Activated CD4-positive, alpha-beta T cell treated with anti-CD3 and anti-CD28 coated beads, Interleukin-2, Interleukin-4, amounts not matched to agents 100 ng/mL and 50 ng/mL, durations not matched to agents 16 hours and 8 hours (primary cell): ENCODE measurements at regions not wholly inside any gene's neighbourhood (a gene's known extent, or its start where the extent isn't known, plus 50 kb on each side); places are given as distances from the start of the nearest gene placed in this dataset.
"Not testable (repeated sequence)": the region's sequence is repeated elsewhere in the genome, so short reads cannot be mapped to it uniquely, and the experiment has no call there.

Experiments used
- DNase-seq: peaks from one replicate; pipeline ENCODE4 v3.0.0-alpha.2; 2020; ENCODE audit warnings: low spot score

DNA sequence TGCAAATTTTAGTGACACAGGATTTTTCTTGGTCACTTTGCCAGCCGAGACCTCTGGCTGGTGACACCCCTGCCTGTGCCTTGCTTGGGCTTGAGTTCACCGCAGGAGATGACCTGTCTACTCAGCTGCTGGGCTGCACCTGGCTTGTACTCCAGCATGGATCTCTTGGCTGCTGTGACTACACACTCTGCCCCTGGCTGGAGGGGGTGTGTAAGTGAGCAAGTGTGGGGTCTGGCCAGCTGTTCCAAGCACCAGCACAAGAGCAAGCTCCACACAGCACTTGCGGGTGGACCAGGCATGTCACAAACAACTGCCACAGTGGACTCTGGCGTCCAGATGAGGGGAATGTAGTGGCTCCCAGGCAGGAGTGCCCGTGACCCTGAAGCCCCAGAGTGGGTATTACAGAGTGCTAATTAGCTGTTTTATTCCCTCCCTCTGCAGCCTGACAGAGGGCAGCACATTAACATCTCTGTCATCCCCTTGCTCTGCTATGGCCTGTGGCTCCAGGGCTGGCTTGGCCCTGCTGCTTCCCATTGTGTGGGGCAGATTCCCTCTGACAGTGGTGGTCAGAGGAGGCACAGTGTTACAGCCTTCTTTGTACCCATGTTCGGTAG, 1387.2 kb downstream of the OLFM4 start:
- DNase-seq: no peak

GRCh38 chr13:54422946-54423345, 1394.3 kb downstream of the OLFM4 start:
- DNase-seq: not testable (repeated sequence)

DNA sequence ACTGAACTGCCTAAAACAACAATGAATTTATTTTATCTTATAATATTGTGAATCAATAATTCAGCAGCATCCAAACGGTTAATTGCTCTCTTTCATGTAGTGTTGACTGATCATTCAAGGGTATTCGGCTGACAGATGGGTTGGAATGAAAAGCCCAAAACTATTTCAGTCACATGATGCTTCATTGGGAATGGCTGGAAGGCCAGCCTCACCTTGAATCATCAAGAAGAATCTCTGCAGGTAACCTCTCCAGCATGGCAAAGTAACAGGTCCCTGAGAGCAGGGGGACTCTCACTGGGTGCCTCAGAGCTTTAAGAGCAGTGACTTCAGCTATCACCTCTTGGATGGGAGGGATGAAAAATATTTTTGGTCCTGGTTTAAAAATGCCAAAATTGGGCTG, 1395.7 kb downstream of the OLFM4 start:
- DNase-seq: no peak

- DNase-seq: no peak
These were observed 1405.0 kb downstream of the OLFM4 start for GRCh38 chr13:54433493-54434206.

DNA sequence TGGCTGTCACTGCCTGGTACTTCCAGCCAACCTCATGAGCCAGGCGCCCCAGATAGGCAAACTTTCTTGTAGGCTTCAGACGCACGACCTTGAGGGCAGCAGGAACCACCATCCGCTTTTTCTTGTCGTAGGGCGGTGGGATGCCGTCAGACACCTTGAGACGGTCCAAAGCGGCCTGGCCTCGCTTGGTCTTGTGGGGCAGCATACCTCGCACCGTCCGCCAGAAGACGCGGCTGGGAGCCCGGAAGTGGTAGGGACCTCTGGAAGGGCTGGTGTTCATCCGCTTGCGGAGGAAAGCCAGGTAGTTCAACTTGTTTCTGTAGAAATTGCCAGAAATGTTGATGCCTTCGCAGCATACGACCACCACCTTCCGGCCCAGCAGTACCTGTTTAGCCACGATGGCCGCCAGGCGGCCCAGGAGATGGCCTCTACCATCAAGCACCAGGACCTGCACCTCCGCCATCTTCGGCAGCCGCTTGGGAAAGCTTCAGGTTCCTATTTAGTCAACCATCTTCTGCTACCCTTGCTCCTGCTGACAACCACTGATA, 1412.3 kb downstream of the OLFM4 start:
- not testable (repeated sequence) for DNase-seq

DNA sequence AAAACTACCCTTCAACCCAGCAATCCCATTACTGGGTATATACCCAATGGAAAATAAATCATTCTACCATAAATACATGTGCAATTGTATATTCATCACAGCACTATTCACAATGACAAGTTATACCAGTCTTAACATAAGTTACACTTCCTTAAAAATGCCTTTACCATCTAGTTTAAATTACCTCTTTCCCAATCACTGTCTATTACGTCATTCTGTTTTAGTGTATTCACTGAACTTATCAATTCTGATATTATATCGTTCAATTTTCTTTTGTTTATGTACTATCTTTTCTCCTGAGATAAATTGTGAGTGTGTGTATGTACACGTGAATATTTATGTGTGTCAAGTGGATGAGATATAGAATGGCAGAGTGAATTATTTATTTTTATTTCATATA, 1416.8 kb downstream of the OLFM4 start:
- no peak for DNase-seq

GRCh38 chr13:54445865-54446264, 1417.3 kb downstream of the OLFM4 start:
- no peak for DNase-seq

DNA sequence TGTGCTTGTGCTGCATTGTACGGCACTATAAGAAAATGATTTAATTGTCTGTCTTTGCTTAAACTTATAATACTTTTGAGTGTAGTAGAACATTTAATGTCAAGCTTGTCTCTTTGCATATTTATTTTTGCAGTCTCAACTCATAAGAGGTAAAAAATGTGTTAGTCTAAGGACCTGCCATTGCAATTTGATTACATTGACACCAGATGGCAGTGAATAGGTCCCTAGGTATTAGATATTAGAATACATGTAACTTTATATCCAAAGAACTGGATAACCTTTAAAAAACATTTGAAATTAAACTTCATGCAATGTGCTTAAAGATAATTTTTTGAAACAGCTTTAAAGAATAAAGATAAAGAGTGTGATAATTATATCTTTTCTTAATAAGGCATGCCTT, 1421.3 kb downstream of the OLFM4 start:
- no peak for DNase-seq

DNA sequence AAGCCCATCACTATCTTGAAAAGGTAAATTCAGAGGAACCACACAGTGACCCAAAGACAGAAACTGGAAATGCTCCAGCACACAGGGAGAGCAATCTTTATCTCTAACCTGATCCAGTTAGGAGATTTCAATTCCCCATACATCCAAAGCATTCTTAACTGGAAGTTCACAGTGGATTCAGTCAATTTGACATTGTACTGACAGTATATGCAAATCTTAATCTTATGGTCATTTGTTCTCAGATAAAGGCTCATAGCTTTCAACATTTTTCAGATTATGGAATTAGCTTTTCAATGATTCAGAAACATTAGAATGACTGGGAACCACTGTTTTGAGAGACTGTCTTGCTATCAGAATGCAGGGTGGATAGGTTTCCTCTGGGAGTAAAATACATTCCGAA, 1455.6 kb downstream of the OLFM4 start:
- no peak for DNase-seq

DNA sequence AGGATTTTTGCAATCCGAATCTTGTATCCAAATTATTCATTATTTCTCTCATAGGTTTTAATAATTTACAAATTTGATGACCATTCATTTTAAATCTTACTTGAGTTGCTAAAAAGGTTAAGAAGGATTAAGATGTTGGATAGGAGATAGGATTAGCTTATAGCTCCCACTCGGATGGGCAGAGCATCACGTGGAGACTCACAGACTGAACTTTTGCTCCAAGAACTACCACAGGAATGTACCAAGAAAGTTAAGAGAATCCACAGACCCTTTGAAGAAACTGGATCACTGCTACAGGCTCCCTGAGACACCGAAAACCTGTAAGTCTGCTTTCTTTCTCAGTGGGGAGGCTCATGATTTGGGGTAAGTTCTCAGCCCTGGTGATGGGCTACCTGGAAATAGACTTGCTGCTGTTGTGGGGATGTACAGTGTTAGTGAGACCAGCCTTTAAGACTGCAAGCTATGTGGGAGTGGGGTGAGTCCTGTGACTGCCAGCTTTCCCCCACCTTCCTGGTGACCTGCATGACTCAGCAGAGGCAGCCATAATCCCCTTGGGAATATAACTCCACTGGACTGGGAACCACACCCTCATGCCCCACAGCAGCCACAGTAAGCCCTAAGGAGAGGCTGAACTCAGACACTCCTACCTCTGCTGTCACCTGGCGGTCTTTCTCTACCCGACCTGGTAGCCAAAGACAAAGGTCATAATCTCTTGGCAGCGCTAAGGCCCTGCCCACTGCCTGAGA, 1458.0 kb downstream of the OLFM4 start:
- DNase-seq: no peak

DNA sequence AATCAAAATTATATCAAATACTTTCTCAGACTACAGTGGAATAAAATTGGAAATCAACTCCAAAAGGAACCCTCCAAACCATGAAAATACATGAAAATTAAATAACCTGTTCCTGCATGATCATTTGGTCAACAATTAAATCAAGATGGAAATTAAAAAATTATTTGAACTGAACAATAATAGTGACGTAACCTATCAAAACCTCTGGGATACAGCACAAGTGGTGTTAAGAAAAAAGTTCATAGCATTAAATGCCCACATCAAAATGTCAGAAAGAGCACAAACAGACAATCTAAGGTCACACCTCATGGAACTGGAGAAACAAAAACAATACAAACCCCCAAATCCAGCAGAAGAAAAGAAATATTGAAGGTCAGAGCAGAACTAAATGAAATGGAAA, 1460.7 kb downstream of the OLFM4 start:
- DNase-seq: no peak

- no peak for DNase-seq
These were observed 1464.4 kb downstream of the OLFM4 start for GRCh38 chr13:54492995-54493394.

DNA sequence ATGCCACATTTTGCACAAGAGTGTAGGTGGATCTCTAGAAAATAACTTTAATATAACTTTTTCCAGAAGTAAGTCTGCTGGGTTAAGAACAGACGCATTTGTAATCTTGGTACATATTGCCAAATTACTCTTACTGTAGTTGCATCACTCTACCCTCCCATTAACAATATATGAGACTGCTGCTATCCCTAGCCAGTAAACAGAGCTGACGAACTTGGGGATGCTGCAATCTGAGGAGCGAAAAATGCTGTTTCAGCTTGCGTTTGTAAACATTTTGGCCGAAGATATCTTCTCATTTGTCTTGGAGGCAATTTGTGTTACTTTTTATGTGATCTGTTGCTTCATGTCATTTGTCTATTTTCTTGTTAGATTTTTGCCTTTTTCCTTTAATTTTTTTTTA, 1482.8 kb downstream of the OLFM4 start:
- no peak for DNase-seq

DNA sequence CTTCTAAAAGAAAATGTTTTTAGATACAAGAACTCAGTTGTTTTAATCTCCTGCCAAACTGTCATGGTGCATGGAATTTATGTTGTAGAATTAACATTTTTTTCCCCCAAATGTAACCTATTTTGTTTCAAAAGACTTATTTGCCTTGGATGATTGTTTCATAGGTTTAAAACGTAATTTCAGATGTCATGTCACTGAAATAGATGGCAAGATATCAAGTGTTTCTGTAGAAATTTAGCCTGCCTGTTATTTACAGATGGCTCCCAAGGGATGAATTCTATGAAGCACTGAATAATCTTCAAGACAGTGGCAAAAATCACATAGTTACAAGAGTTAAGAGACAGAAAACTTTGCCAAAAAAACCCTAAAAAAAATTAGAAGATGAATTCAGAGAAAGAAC, 1484.6 kb downstream of the OLFM4 start:
- DNase-seq: no peak

- DNase-seq: no peak
These were observed 1507.5 kb downstream of the OLFM4 start for GRCh38 chr13:54536112-54536511.

- no peak for DNase-seq
These were observed 1534.7 kb downstream of the OLFM4 start for GRCh38 chr13:54563286-54563685.

- DNase-seq: not testable (repeated sequence)
These were observed 1543.4 kb downstream of the OLFM4 start for GRCh38 chr13:54572037-54572436.

- DNase-seq: no peak
These were observed 1544.6 kb downstream of the OLFM4 start for GRCh38 chr13:54573186-54573585.

- DNase-seq: no peak
These were observed 1546.2 kb downstream of the OLFM4 start for GRCh38 chr13:54574791-54575190.

DNA sequence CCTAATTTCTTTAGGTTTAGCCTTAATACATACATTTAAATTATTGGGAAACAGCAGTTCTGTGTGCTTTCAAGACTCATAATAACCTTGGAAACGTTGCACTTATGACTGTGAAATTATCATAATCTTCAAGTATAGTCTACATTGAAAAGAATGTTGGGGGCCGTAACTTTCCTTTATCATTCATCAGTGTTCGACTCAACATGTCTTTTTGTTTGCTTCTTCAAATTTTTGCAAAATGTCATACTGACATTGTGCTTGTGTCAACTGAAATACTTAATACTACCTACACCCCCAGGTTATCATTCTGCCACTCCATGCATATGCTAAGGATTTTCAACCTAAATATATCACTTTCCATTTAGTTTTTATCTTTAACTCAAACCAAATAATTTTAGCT, 1562.9 kb downstream of the OLFM4 start:
- DNase-seq: no peak

DNA sequence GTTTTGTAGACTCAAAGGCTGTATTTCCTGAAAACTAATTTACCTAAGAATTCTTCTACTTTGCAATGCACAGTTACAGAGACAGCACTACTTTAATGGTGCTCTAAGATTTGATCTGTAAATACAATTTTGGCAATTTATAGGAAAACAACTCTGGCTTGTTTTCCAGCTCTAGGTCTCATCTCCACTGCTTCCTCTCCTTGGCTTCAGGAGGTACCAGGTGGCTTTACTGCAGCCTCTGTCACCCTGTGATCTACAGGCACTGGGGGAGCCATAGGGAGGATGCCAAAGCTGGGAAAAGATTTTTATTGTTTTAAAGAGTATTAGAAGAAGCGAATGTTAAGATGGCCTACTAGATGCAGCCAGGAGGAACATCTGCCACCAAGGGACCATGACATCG, 1563.6 kb downstream of the OLFM4 start:
- no peak for DNase-seq

- DNase-seq: no peak
These were observed 1564.9 kb downstream of the OLFM4 start for GRCh38 chr13:54593504-54593903.

GRCh38 chr13:54597540-54598088, 1569.0 kb downstream of the OLFM4 start:
- DNase-seq: no peak
